HEK293 (cell line): ENCODE measurements at regions not wholly inside any gene's neighbourhood (a gene's known extent, or its start where the extent isn't known, plus 50 kb on each side); places are given as distances from the start of the nearest gene placed in this dataset.

ENCODE experiments used
- CTCF ChIA-PET: fragments of 350-600 bp; formaldehyde crosslinking; extraction: SDS; loops from one replicate; lab custom pipeline; 2021; ENCODE audit warnings: antibody characterized with exemption; lab: Yijun Ruan, JAX
- POLR2A ChIA-PET: fragments of 300-600 bp; formaldehyde crosslinking; extraction: SDS; loops from one replicate; lab custom pipeline; 2020; ENCODE audit warnings: antibody characterized with exemption, inconsistent platforms; lab: Yijun Ruan, JAX
- H3K27ac ChIP-seq: fragments of 200-500 bp; sonication (Bioruptor generic); 2 replicates; pipeline ENCODE4 v1.5.1; 2014; ENCODE audit warnings: low read depth, low read length, control low read depth, inconsistent platforms; ENCODE audit errors: extremely low read depth
- H3K36me3 ChIP-seq, 2 experiments: fragments of 200-500 bp in 1 of 2; sonication (Bioruptor generic) in 1 of 2; 1 replicate in 1 of 2; 2 replicates in 1 of 2; pipeline ENCODE4 v1.5.1; 2014 to 2017; ENCODE audit warnings: inconsistent platforms in 2 of 2, low read length in 2 of 2; ENCODE audit not compliant: control insufficient read depth in 2 of 2, insufficient read depth in 1 of 2
- H3K4me1 ChIP-seq: fragments of 200-500 bp; sonication (Bioruptor generic); 2 replicates; pipeline ENCODE4 v1.5.1; 2014; ENCODE audit warnings: mild to moderate bottlenecking, low read length, inconsistent platforms; ENCODE audit not compliant: control insufficient read depth, insufficient read depth
- H3K4me3 ChIP-seq: 2 replicates; pipeline ENCODE4 v1.5.1; 2011; ENCODE audit warnings: low read depth, mild to moderate bottlenecking, control low read depth, low read length, moderate library complexity
- H3K9me3 ChIP-seq: fragments of 200-500 bp; sonication (Bioruptor generic); 2 replicates; pipeline ENCODE4 v1.5.1; 2014; ENCODE audit warnings: low read depth, low read length, inconsistent platforms; ENCODE audit not compliant: control insufficient read depth, insufficient read depth
- OSR2 ChIP-seq: fragments of 450-650 bp; formaldehyde crosslinking; IDR thresholded peaks from 2 replicates; pipeline ENCODE4 v1.5.1; 2016; ENCODE audit warnings: missing biosample characterization, missing genetic modification characterization
- REST ChIP-seq: fragments of 450-650 bp; formaldehyde crosslinking; IDR thresholded peaks from 2 replicates; pipeline ENCODE4 v1.5.1; 2016; ENCODE audit warnings: missing biosample characterization, missing genetic modification characterization
- ZEB2 ChIP-seq: fragments of 450-650 bp; formaldehyde crosslinking; IDR thresholded peaks from 2 replicates; pipeline ENCODE4 v1.5.1; 2016; ENCODE audit warnings: missing biosample characterization, missing genetic modification characterization
- ZNF157 ChIP-seq: fragments of 450-650 bp; formaldehyde crosslinking; IDR thresholded peaks from 2 replicates; pipeline ENCODE4 v1.5.1; 2016; ENCODE audit warnings: missing biosample characterization, missing genetic modification characterization
- ZNF175 ChIP-seq: fragments of 450-650 bp; formaldehyde crosslinking; IDR thresholded peaks from 2 replicates; pipeline ENCODE4 v1.5.1; 2016; ENCODE audit warnings: missing biosample characterization, missing genetic modification characterization
- ZNF2 ChIP-seq: fragments of 450-650 bp; formaldehyde crosslinking; IDR thresholded peaks from 2 replicates; pipeline ENCODE4 v1.5.1; 2016; ENCODE audit warnings: missing biosample characterization, missing genetic modification characterization
- ZNF280D ChIP-seq: fragments of 450-650 bp; formaldehyde crosslinking; IDR thresholded peaks from 2 replicates; pipeline ENCODE4 v1.5.1; 2016; ENCODE audit warnings: missing biosample characterization, missing genetic modification characterization
- ZNF37A ChIP-seq: fragments of 450-650 bp; IDR thresholded peaks from 2 replicates; pipeline ENCODE4 v1.5.1; 2018; ENCODE audit warnings: missing biosample characterization, missing genetic modification characterization
- ZNF398 ChIP-seq: fragments of 450-650 bp; formaldehyde crosslinking; IDR thresholded peaks from 2 replicates; pipeline ENCODE4 v1.5.1; 2017; ENCODE audit warnings: missing biosample characterization, missing genetic modification characterization
- ZNF426 ChIP-seq: fragments of 450-650 bp; formaldehyde crosslinking; IDR thresholded peaks from 2 replicates; pipeline ENCODE4 v1.5.1; 2017; ENCODE audit warnings: missing biosample characterization, missing genetic modification characterization, mild to moderate bottlenecking, inconsistent platforms, moderate library complexity
- ZNF48 ChIP-seq: fragments of 450-650 bp; formaldehyde crosslinking; IDR thresholded peaks from 2 replicates; pipeline ENCODE4 v1.5.1; 2016; ENCODE audit warnings: missing biosample characterization, missing genetic modification characterization
- ZNF529 ChIP-seq: fragments of 450-650 bp; formaldehyde crosslinking; IDR thresholded peaks from 2 replicates; pipeline ENCODE4 v1.5.1; 2017; ENCODE audit warnings: missing genetic modification characterization, missing biosample characterization; ENCODE audit not compliant: insufficient replicate concordance
- ZNF561 ChIP-seq: fragments of 450-650 bp; IDR thresholded peaks from 2 replicates; pipeline ENCODE4 v1.5.1; 2018; ENCODE audit warnings: missing biosample characterization, missing genetic modification characterization, borderline replicate concordance
- ZNF600 ChIP-seq: fragments of 450-650 bp; formaldehyde crosslinking; IDR thresholded peaks from 2 replicates; pipeline ENCODE4 v1.5.1; 2016; ENCODE audit warnings: missing biosample characterization, missing genetic modification characterization
- ZNF658 ChIP-seq: fragments of 450-650 bp; formaldehyde crosslinking; IDR thresholded peaks from 2 replicates; pipeline ENCODE4; 2016; ENCODE audit warnings: missing biosample characterization, missing genetic modification characterization
- ZNF830 ChIP-seq: fragments of 450-650 bp; IDR thresholded peaks from 2 replicates; pipeline ENCODE4 v1.5.0; 2018; ENCODE audit warnings: missing biosample characterization, missing genetic modification characterization, low read depth, mild to moderate bottlenecking, moderate library complexity
- ZXDB ChIP-seq: fragments of 450-650 bp; formaldehyde crosslinking; IDR thresholded peaks from 2 replicates; pipeline ENCODE4 v1.5.1; 2016; ENCODE audit warnings: missing biosample characterization, missing genetic modification characterization

- POLR2A ChIA-PET = no interaction called here
Observed at GRCh38 chr6:91487696-91488392, 901.0 kb upstream of the MAP3K7 start.

GRCh38 chr6:91486200-91486599, 899.3 kb upstream of the MAP3K7 start:
- H3K27ac ChIP-seq = no peak overlapping the region
- H3K4me3 ChIP-seq = no peak overlapping the region
- CTCF ChIA-PET = interaction anchor here (1.1 kb wide), 1 partner anchor 18 kb away, joined by 5 read pairs; no protein-coding TSS in a partner anchor
- H3K4me1 ChIP-seq = no peaks in the 10 kb centered on the region
- POLR2A ChIA-PET = no interaction called here
- no peaks in the 10 kb centered on the region for H3K36me3 ChIP-seq
- TF ChIP-seq ZNF37A (no peak), ZNF600 (tag by site-specific recombination) (no peak), OSR2 (no peak), ZNF529 (tag by site-specific recombination) (no peak), ZNF280D (no peak), ZEB2 (no peak), ZNF561 (no peak), REST (tag by site-specific recombination) (peak; percentile 48; the same call in 1 of the 2 replicates), ZNF658 (tag by site-specific recombination) (no peak)
- H3K9me3 ChIP-seq = no peaks in the 10 kb centered on the region

More at GRCh38 chr6:91487696-91488392, 901.0 kb upstream of the MAP3K7 start:
- no peaks in the 10 kb centered on the region for H3K4me1 ChIP-seq
- H3K36me3 ChIP-seq = no peaks in the 10 kb centered on the region
- no peaks in the 10 kb centered on the region for H3K9me3 ChIP-seq
- H3K27ac ChIP-seq = no peak overlapping the region
- CTCF ChIA-PET = no interaction called here
- no peak overlapping the region for H3K4me3 ChIP-seq
- no peak for TF ChIP-seq ZNF157 (tag by site-specific recombination)
- TF ChIP-seq ZXDB = no peak
- TF ChIP-seq ZNF398 (tag by site-specific recombination) = no peak
- TF ChIP-seq ZNF48 (tag by site-specific recombination) = no peak
- no peak for TF ChIP-seq ZNF175 (tag by site-specific recombination)
- no peak for TF ChIP-seq ZNF2
- TF ChIP-seq ZNF426 (tag by site-specific recombination) = no peak
- TF ChIP-seq ZNF830 (tag by site-specific recombination) = no peak
